ENCODE measurements at regions not wholly inside any gene's neighbourhood (a gene's known extent, or its start where the extent isn't known, plus 50 kb on each side); places are given as distances from the start of the nearest gene placed in this dataset.

DNA sequence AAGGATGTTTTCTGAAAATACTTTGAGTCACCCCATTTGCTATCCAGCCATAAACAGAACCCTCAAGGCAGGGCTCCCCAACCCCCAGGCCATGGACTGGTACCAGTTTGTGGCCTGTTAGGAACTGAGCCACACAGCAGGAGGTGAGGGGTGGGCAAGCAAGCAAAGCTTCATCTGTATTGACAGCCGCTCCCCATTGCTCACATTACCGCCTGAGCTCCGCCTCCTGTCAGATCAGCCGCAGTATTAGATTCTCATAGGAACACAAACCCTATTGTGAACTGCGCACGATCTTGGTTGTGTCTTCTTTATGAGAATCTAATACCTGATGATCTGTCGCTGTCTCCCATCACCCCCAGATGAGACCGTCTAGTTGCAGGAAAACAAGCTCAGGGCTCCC, 543.8 kb downstream of the CBLN4 start:
- TF ChIP-seq, protein P1, sequence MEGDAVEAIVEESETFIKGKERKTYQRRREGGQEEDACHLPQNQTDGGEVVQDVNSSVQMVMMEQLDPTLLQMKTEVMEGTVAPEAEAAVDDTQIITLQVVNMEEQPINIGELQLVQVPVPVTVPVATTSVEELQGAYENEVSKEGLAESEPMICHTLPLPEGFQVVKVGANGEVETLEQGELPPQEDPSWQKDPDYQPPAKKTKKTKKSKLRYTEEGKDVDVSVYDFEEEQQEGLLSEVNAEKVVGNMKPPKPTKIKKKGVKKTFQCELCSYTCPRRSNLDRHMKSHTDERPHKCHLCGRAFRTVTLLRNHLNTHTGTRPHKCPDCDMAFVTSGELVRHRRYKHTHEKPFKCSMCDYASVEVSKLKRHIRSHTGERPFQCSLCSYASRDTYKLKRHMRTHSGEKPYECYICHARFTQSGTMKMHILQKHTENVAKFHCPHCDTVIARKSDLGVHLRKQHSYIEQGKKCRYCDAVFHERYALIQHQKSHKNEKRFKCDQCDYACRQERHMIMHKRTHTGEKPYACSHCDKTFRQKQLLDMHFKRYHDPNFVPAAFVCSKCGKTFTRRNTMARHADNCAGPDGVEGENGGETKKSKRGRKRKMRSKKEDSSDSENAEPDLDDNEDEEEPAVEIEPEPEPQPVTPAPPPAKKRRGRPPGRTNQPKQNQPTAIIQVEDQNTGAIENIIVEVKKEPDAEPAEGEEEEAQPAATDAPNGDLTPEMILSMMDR (conservative IDR thresholded peaks at IDR 0.05), result no peak
- no peak for TF ChIP-seq ZFX (IDR thresholded peaks at IDR 0.05)
